Right lung (tissue), 2 donors: ENCODE measurements at regions not wholly inside any gene's neighbourhood (a gene's known extent, or its start where the extent isn't known, plus 50 kb on each side); places are given as distances from the start of the nearest gene placed in this dataset.

Experiments
- DNase-seq, 2 donors: peaks; one replicate each; pipeline ENCODE4 v3.0.0-alpha.2; 2013

DNA sequence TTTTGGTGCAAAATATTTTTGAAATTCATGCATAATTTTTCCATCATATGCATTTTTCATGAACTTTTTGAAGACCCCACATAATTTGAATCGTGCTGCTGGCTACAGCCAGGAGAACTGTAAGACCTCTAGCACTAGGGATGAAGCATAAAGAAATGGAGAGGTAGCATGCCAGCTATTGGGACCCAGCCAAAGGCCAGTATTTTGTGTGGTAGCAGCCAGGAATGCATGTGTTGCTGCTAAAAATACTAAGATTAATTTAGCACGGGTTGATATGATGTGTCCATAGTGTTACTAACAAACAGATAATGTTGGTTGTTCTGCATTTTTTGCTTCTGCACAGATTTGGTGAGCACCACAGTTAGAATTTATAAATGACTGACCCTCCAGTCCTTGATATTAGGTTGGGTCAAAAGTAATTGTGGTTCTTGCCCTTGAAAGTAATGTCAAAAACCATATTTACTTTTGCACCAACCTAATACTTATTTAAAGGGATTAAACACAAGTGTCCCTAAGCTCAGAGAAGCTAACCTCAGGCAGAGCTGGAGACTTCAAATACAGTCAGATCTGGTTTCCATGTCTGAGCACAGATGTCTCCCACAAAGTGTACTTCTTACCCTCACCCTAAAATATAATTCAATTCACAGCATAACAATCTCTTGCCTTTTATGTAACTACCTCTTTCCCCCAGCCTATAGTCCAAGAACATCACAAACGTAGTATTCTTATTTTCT is 54.1 kb upstream of the NPSR1 start:
- DNase-seq = no peak
